COLO829 (cell line): ENCODE measurements at regions not wholly inside any gene's neighbourhood (a gene's known extent, or its start where the extent isn't known, plus 50 kb on each side); places are given as distances from the start of the nearest gene placed in this dataset.
"Not testable (repeated sequence)": the region's sequence is repeated elsewhere in the genome, so short reads cannot be mapped to it uniquely, and the experiment has no call there.

Source experiments
- DNase-seq: peaks from one replicate; pipeline ENCODE4 v3.0.0; 2012; ENCODE audit warnings: low spot score

- no peak for DNase-seq
These were observed 55.4 kb downstream of the TMEM121 start for GRCh38 chr14:105581551-105582341.

GRCh38 chr14:105582639-105583038 is 56.3 kb downstream of the TMEM121 start:
- no peak for DNase-seq

- not testable (repeated sequence) for DNase-seq
These were observed 57.5 kb downstream of the TMEM121 start for GRCh38 chr14:105583914-105584313.

GRCh38 chr14:105585290-105585689 is 58.9 kb downstream of the TMEM121 start:
- DNase-seq: not testable (repeated sequence)

- DNase-seq: not testable (repeated sequence)
These were observed 59.3 kb downstream of the TMEM121 start for GRCh38 chr14:105585722-105586121.

- DNase-seq: not testable (repeated sequence)
These were observed 59.9 kb downstream of the TMEM121 start for GRCh38 chr14:105586144-105586872.

- not testable (repeated sequence) for DNase-seq
These were observed 60.7 kb downstream of the TMEM121 start for GRCh38 chr14:105587034-105587433.

- not testable (repeated sequence) for DNase-seq
These were observed 61.3 kb downstream of the TMEM121 start for GRCh38 chr14:105587482-105588235.

- no peak for DNase-seq
These were observed 62.0 kb downstream of the TMEM121 start for GRCh38 chr14:105588236-105588860.

- DNase-seq: no peak
These were observed 63.0 kb downstream of the TMEM121 start for GRCh38 chr14:105589161-105589925.

- not testable (repeated sequence) for DNase-seq
These were observed 63.5 kb downstream of the TMEM121 start for GRCh38 chr14:105589926-105590185.

GRCh38 chr14:105591052-105591451 is 64.7 kb downstream of the TMEM121 start:
- DNase-seq: no peak

GRCh38 chr14:105591792-105592341 is 65.5 kb downstream of the TMEM121 start:
- not testable (repeated sequence) for DNase-seq

- not testable (repeated sequence) for DNase-seq
These were observed 66.3 kb downstream of the TMEM121 start for GRCh38 chr14:105592646-105593045.

- DNase-seq: not testable (repeated sequence)
These were observed 69.0 kb downstream of the TMEM121 start for GRCh38 chr14:105595346-105595745.

GRCh38 chr14:105596374-105596773 is 70.0 kb downstream of the TMEM121 start:
- DNase-seq: not testable (repeated sequence)

GRCh38 chr14:105598040-105598763 is 71.8 kb downstream of the TMEM121 start:
- DNase-seq: not testable (repeated sequence)

- not testable (repeated sequence) for DNase-seq
These were observed 72.7 kb downstream of the TMEM121 start for GRCh38 chr14:105598925-105599586.

GRCh38 chr14:105600195-105600938 is 74.0 kb downstream of the TMEM121 start:
- not testable (repeated sequence) for DNase-seq
